NCI-H1436 treated with DMSO at 0.1 percent for 48 hours (cell line): ENCODE measurements at regions not wholly inside any gene's neighbourhood (a gene's known extent, or its start where the extent isn't known, plus 50 kb on each side); places are given as distances from the start of the nearest gene placed in this dataset.
"Not testable (repeated sequence)": the region's sequence is repeated elsewhere in the genome, so short reads cannot be mapped to it uniquely, and the experiment has no call there.

ENCODE experiments used
- DNase-seq: peaks from one replicate; lab custom pipeline; 2025; lab: John Stamatoyannopoulos, UW

DNA sequence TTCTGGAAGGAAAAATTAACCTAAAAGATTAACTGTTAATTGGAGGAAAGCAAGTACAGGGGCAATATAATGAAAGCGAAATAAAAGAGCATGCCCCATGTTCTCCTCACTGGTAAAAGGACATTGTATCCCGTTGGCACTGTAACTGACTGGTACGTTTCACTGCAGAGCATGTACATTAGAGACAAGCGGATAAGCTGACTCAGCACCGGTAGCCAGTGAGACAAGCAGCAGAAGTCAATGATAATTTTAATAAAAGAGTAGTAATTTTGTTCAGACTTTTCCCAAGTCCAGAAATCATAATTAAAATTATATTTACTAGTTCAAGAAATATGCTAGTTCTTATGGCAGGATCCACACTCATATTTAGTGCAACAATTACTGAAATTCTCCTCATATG lies 161.5 kb upstream of the VWC2 start:
- DNase-seq: no peak

DNA sequence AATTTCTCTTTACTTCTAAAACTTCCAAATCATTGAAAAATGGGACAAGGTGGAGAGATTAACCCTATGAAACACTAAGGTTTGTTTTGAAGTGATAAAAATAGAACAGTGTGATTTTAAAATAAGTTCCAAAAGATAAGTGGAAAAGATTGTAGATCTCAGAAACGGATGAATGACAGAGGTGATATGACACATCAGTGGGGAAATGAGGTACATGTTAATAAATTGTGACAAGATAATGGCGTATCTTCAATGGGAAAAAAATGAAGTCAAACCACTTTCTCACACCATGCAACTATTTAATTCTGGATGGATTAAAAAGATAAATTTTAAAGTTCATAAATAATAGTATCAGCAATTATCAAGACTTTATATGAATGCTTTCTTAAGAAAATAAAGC lies 159.7 kb upstream of the VWC2 start:
- DNase-seq: no peak

DNA sequence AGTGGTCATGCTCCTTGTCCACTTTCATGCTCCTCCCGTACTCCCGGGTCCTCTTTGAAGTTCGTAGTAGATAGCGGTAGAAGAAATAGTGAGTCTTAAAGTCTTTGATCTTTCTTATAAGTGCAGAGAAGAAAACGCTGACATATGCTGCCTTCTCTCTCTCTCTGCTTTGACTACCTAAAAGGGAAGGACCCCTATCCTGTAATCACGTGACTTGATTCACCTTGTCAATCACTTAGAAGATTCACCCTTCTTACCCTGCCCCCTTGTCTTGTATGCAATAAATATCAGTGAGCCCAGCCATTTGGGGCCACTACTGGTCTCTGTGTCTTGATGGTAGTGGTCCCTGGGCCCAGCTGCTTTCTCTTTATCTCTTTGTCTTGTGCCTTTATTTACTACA lies 158.5 kb upstream of the VWC2 start:
- DNase-seq: not testable (repeated sequence)

DNA sequence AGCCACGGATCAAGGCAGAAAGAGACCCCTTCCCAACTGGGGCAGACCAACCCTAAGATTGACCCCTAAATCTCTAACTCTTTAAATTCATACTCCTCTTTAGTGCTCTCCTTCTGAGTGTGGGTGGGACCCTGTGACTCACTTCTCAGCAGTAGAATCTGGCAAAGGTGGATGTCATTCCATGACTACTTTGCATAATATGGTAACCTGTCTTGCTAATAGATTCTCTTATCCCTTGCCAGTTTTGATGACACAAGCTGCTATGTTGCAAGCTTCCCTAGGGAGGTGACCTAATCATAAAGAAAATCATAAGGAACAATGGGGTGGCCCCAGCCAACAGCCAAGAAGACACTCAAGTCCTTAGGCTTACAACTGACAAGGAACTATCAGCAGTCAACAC lies 155.4 kb upstream of the VWC2 start:
- DNase-seq: no peak

DNA sequence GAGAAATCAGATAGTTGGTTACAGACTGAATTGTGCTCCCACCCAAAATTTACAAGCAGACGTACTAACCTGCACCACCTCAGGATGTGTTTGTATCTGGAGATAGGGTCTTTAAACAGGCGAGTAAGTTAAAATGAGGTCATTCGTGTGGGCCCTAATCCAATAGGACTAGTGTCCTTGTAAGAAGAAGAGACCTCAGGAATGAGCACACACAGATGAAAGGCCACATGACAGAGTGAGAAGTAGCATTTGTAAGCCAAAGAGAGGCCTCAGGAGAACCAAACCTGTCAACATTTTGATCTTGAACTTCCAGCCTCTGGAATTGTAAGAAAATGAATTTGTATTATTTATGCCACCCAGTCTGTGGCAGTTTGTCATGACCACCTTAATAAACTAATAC lies 149.5 kb upstream of the VWC2 start:
- no peak for DNase-seq

DNA sequence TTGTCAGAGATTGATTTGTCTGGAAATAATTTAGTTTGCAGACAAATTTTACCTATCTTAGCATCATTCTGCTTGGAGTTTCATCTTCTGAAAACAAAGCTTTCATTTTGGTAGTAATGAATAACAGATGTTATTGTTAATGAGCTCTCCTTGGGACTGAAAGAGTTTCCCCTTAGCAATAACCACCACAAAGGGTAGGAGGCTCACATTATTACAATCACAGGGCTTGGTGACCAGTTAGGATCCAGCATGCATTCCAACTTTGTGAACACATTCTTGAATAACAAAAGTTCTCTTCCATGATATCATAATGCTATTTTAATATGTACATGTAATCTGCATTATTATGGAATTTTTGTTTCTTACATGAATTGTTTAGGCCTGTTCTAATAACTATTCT lies 148.8 kb upstream of the VWC2 start:
- no peak for DNase-seq

DNA sequence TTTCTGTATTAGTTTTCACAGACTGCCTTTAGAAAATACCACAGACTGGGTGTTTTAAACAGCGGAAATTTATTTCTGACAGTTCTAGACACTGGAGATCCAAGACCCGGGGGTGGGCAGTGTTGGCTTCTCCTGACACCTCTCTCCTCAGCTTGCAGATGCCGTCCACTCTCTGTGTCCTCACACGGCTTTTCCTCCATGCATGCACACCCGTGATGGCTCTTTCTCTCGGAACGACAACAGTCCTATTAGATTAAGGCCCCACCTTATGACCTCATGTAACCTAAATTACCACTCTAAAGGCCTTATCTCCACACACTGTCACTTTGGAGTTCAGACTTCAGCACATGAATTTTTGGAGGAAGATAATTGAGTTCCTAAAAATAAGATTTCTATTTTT lies 142.9 kb upstream of the VWC2 start:
- no peak for DNase-seq

DNA sequence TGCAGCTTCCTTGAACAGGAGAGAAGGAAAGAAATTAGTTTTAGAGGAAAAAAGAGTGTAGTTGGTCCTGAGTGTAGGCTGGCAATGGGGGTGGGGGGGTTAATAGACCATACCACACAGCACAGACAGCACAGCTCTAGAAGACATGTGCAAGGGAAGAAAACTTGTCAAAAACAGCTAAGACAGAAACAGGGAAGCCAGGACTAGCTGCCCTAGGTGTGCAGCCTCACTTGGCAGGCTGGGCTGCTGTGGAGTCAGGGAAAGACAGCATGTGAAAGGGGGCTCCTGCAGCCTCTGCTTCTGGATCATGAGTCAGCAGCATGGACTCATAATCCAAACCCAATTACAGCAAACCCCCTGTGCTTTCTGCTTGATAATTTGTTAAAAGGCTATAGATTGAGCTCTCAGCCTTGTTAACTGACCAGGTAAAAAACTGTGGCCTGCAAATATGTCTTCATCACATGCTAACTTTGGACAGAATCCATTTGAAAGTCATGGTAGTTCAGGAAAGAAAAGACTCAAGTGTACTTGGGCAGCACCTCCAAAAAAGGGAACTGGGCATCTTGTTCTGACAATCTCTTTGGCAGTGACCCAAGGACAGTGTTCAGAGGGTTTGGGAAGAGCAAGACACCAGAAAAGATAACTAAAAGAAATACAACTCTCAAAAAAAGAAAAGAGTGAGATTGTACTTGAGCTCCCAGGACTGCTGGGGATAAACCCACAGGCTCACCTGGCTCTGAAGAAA lies 142.2 kb upstream of the VWC2 start:
- DNase-seq: no peak

DNA sequence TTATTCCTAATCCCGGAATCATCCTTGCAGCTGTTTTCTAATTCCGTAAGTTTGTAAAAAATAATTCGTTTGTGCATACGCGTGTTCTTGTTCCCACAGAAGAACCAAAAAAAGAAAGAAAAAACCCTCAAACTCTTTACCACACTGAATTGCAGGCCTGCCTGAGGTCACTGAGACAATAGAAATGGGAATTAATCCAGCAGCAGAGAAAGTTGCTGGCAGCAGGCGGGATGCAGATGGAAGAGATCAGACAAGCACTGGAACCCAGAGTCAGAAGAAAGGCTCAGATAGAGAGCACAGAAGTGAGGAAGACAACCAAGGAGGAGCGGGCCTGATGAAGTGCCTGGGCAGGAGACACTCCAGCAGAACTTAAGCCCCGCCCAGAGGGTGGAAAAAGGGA lies 141.5 kb upstream of the VWC2 start:
- DNase-seq: no peak

DNA sequence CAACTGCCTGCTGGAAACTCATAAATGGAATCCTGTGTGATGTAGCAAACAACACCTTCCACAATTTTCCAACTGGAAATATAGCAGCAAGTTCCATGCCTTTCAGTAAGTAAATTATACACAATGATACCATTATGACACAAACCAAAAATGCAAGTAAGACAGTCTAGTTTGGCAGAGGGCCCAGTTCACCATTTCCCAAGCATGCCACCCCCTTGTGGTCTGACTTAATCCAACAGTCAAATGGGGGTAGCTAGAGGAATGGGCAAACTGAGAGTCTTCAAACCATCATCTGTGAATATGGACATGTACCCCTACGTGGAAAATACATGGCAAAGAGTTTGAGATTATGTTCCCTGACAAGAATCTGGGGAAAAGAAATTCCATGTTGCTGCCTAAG lies 137.6 kb upstream of the VWC2 start:
- no peak for DNase-seq

DNA sequence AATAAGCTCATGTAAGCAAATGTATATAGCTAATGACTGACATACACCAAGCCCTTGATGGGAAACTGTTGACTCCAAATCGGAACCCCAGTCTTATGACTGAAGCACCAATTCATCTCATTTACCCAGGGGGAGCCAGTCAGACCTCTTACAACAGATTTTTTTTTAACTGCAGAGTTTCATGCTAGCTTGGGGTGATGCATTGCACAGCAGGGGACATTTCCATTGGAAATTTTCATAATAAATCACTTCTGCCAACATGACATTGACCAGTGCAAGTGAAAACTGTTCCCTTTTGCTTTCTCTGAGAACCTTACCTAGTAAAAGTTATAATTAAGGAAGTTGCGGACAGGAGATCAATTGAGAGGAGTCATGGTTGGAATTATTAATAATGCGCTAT lies 137.0 kb upstream of the VWC2 start:
- DNase-seq: no peak

DNA sequence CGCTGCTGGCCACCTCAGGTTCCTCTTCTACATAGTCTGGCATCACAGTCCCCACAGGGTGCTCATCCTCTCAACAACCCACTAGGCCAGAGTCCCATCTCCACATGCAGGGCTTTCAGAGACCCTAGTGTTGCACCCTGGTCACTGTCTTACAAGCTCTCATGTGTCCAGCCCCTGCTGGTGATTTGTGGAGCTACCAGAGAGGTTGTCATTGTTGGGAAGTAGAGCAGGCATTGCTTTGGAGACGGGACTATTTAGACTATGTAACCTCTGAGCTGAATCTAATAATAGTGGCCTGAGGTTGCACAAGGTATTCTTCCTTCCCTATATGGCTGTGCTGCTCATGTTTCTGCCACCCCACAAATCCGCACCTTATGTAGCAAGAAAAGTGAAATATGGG lies 135.3 kb upstream of the VWC2 start:
- DNase-seq: no peak

DNA sequence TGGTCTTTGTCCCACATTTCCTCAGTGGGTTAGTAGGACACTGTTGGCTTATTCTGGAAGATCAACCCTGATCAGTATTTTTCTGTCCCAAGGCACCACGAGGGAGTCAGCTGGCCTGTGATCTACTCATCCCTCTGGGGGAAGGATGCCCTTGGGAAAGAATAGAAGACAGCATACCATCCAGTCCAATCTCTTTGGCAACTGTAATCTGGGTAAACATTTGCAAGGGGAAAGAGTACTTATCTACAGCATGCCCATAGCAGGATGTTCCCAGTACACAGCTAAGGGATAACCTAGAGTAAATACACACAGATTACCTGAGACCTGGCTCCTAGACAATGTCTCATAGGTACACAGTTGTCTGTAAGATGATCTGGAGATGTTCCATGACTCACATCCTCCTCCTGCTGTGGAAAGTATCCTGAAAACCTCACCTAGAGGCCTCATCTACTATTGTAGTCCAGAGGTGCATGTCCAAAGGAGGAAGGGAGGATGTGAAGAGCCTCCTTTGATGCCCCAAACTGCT lies 134.3 kb upstream of the VWC2 start:
- DNase-seq: no peak

DNA sequence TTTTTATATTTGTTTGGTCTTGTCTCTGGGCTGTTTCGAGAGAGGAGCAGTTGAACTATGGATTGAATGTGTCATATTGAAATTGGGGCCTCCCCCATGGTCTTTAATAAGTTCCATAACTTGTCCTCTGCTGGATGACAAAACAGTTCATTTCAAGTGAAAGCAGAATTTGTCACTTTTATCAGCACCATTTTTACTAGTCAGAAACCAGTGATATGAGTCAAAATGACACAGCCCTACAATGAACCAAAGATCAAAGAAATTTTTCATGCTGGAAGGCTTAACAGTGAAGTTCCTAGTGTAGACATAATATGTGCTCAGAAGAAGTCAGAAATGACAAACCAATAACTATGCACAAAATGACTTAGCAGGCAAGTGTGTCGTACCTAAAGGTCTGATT lies 133.6 kb upstream of the VWC2 start:
- DNase-seq: no peak

DNA sequence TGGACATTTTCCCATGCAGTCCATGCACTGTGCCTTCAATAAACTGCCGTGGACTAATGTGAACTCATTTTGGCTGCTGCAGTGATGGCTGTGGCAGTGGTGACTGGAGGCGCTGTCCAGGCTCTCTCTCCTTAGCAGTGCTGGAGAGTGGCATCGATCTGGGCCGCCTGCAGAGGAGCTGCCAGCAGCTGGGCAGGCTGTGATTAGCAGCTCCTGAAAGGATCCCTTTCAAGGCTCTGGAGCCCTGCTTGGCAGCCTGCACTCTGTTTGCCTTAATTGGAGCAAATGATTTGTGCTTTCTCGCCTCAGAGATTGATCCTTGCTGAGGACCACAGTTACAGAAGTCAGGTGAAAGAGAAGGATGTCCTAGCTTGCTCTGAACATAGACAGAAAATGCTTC lies 130.1 kb upstream of the VWC2 start:
- DNase-seq: no peak

DNA sequence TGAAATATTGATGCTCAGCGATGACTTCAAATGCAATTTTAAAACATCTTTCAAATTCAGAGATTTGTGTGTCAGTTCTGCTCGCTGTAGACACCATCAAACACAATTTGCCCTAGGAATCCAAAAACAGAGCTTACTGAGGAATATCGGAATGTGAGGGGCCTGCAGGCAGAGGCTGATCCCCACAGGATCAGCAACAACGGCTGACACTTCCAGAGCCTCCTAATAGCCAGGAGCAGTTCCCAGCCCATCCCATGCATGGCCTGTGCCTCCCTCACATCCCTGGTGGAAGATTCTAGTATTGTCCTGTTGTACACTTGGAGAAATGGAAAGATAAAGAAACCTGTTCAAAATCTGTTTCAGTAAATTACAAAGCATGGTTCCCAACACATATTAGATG lies 129.7 kb upstream of the VWC2 start:
- DNase-seq: no peak

DNA sequence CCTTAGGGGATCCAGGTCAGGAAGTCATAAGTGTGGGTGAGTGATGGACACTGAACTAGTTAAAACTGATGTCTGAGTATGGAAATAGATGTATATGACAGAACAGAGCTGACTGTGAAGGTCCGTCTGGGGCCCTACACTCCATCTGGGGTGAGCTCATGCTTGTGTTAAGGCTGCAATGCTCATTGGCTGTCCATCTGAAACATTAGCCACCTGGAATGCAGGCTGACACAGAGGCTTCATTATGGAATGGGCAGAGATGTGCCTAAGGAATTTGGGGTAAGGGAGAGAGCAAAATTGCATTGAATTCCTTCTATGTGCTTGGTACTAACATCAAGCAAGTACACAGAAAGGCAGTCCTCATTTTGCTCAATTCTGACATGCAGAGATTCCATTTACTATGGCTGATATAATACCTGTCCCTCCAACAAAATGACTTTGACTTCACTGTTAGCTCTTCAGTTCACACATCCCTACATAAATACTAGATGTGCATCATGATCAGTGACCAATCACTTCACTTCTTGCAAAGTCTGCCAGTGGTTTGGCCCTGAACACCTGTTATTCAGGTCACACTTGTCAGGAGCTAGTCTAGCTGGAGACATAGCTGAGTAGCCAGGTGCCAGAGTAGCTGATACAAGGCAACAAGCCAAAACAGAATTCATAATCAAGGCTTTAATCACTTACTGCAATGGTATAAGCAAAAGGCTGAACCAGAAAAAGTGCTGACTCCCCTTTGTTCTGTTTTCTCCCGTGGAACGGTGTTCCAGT lies 128.9 kb upstream of the VWC2 start:
- no peak for DNase-seq

DNA sequence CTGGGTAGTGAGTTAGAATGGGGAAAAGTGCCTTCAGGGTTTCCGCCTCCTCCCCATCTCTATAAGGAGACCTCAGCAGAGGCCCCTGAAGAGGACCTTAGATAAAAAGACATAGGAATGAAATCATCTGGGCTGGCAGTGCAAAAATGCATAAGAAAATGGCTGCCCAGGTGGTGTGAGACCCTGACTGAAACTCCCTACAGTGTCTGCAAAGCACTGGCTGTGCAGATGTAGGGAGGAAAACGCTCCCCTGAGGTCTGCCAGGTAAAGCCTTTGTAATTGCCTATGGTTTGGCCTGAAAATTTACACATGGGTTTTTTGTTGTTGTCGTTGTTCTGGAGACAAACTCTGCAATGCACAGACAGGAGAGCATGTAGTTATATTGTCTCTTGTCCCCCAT lies 128.1 kb upstream of the VWC2 start:
- DNase-seq: no peak

DNA sequence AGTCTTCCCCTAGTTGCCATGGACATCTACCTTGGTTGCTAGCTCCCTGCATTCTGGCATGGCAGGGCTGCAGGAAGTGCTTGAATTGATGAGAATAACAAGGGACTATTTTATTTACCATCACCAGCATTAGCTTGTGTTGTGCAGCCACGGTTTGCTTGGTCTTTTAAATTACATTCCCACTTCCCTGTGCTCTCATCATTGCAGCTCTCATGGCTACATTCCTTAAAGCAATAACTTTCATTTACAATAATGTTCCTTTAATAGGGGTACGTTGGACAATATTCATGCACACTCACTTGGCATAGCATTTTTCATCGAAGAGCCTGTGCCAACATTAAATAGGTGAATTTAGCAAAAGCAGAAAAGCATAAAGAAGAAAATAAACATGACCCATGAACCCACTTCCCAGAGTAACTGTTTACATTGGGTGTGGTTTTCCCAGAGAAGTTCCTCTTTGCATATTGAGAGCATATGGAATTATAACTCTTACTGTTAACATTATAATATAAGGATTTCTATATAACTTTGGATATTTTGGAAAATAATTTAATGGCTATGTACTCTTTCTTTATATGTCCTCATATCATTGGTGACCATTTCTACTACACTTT lies 113.2 kb upstream of the VWC2 start:
- DNase-seq: no peak

DNA sequence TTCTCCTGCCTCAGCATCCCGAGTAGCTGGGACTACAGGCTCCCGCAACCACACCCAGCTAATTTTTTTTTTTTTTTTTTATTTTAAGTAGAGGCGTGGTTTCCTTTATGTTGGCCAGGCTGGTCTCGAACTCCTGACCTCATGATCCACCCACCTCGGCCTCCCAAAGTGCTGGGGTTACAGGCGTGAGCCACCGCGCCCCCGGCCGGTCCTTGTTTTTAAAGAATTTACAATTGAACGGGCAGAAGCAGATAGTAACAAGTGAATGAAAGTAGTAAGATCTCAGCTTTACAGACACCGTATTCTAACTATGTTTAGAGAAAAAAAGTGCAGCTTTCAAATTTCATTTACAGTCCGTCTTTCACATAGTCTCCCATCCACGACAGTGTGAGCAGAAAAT lies 112.5 kb upstream of the VWC2 start:
- DNase-seq: no peak

DNA sequence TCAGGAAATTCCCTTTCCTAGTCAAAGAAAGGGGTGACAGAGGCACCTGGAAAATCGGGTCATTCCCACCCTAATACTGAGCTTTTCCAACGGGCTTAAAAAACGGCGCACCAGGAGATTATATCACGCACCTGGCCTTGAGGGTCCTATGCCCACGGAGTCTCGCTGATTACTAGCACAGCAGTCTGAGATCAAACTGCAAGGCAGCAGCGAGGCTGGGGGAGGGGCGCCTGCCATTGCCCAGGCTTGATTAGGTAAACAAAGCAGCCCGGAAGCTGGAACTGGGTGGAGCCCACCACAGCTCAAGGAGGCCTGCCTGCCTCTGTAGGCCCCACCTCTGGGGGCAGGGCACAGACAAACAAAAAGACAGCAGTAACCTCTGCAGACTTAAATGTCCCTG lies 107.5 kb upstream of the VWC2 start:
- DNase-seq: not testable (repeated sequence)

DNA sequence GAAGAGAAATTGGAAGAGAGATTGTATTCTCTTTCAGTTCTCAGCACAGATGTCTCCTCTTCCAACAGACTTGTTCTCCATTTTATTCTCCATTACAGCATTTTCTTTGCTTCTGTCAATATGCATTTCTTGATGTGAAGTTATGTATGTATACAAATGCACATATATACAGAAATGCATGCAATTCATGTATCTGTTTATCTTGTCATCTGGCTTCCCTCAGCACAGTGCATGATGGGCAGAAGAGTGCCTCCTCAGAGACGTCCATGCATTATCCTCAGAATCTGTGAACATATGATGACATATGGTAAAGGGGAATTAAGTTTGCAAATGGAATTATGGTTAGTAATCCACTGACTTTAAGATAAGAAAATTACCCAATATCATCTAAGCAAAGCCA lies 106.7 kb upstream of the VWC2 start:
- no peak for DNase-seq

DNA sequence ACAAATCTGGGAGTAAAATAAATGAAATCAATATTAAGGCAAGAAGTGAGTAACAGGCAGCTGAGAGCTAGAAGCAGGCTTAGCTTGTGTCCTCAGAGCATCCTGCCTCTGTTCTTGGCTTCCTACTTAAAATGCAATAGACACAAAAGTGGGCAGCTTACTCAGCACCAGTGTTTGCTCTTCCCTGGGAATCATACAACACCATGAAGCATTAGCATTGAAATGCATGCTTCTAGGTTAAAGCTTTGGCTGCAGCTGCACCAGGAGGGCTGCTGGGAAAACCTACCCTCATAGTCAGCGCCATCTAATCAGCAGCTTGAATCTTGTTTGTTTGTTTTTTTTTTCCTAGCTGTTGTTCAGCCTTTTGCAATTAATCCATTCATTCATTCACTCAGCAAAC lies 104.2 kb upstream of the VWC2 start:
- no peak for DNase-seq
